ENCODE measurements at regions not wholly inside any gene's neighbourhood (a gene's known extent, or its start where the extent isn't known, plus 50 kb on each side); places are given as distances from the start of the nearest gene placed in this dataset.

DNA sequence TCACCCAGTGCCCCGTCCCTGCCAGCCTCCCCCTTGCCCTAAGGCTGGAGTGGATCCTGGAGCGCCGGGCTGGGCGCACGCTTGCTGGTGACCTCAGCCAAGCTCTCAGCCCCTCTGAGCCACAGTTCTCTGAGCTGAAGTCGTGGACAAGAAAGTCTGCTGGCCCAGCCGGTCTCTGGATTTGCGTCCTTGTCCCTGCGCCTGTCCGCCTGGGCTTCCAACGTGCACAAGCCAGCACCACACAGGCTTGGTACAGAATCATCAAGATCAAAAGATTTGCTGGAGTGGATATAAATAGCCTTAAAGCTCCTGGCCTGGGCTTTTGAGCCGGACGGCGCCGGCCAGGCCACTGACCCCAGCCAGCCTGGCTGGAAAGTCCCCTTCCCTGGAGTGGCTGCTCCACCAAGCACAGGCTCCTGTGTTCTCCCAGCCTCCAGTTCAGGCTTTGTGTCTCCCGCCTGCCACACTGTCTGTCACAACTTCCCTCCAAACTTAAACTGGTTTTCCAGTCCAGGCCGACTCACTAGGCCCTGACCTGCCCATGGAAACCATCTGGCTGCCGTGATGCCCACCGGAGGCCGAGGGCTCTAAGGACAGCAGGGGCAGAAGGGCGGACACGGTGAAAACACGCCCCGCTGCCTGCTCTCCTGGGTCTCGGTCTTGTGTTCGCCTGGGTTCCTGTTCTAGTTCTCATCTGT, 156.2 kb downstream of the NUP210 start:
- TF ChIP-seq, protein P1, sequence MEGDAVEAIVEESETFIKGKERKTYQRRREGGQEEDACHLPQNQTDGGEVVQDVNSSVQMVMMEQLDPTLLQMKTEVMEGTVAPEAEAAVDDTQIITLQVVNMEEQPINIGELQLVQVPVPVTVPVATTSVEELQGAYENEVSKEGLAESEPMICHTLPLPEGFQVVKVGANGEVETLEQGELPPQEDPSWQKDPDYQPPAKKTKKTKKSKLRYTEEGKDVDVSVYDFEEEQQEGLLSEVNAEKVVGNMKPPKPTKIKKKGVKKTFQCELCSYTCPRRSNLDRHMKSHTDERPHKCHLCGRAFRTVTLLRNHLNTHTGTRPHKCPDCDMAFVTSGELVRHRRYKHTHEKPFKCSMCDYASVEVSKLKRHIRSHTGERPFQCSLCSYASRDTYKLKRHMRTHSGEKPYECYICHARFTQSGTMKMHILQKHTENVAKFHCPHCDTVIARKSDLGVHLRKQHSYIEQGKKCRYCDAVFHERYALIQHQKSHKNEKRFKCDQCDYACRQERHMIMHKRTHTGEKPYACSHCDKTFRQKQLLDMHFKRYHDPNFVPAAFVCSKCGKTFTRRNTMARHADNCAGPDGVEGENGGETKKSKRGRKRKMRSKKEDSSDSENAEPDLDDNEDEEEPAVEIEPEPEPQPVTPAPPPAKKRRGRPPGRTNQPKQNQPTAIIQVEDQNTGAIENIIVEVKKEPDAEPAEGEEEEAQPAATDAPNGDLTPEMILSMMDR (IDR thresholded peaks at IDR 0.05; ENCODE audit: control extremely low read depth, extremely low read depth), result no peak
- Histone ChIP-seq H3K27me3 (ENCODE audit: control insufficient read depth in 3 of 3, insufficient read depth in 3 of 3, low read length in 2 of 3) (no peaks in the 10 kb centered on the region), H3K4me3 (no peak overlapping the region), H3K4me1 (ENCODE audit: control insufficient read depth in 5 of 5, insufficient read depth in 5 of 5, low read length in 5 of 5) (peaks cover 0 to 3% (median 0%) of the 10 kb centered on the region in 5 donors), H3K27ac (ENCODE audit: low read depth in 1 of 2, low read length in 1 of 2) (peak overlapping the region in 1 of 2 donors; percentile 5), H3K9ac (ENCODE audit: insufficient read depth in 1 of 2, low read length in 2 of 2) (no peak overlapping the region), H3K36me3 (ENCODE audit: control insufficient read depth in 4 of 4, insufficient read depth in 4 of 4, low read length in 4 of 4) (no peaks in the 10 kb centered on the region), H3K9me3 (ENCODE audit: control insufficient read depth in 4 of 4, insufficient read depth in 3 of 4, low read length in 3 of 4) (peaks cover 0 to 18% (median 0%) of the 10 kb centered on the region in 4 donors)
- ATAC-seq (ENCODE audit: insufficient read depth, low FRiP score) (no peak), DNase-seq (no peak)
- 78 to 87% methylated on average over 26 of the region's 26 CpGs for WGBS, 2 donors

DNA sequence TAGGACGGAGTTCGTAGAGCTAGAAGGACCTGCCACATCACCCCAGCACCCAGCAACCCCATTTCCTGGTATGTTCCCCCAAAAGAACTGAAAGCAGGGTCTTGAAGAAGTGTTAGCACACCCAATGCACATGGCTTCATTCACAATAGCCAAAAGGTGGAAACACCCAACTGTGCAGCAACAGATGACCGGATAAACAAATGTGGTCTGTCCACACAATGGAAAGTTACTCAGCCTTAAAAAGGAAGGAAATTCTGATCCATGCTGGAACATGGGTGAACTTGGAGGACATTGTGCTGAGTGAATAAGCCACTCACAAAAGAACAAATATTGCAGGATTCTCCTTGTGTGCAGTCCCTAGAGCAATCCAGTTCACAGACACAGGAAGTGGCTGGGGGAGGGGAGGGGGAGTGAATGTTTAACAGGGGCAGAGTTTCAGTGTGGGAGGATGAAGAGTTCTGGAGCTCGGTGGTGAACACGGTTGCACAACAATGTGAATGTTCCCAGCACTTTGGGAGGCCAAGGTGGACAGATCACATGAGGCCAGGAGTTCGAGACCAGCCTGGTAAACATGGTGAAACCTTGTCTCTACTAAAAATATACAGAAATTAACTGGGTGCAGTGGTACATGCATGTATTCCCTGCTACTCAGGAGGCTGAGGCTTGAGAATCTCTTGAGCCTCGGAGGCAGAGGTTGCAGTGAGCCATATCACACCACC, 157.5 kb downstream of the NUP210 start:
- 58 to 65% methylated on average over 7 of the region's 7 CpGs for whole genome bisulfite sequencing, 2 donors
- no peak overlapping the region for H3K4me3 ChIP-seq
- no peak overlapping the region for H3K27ac ChIP-seq (ENCODE audit: low read depth in 1 of 2, low read length in 1 of 2)
- ATAC-seq (ENCODE audit: insufficient read depth, low FRiP score) (peak; percentile 13), DNase-seq (peak in 2 of 3 donors; percentile 12 to 27)
- H3K27me3 ChIP-seq (ENCODE audit: control insufficient read depth in 3 of 3, insufficient read depth in 3 of 3, low read length in 2 of 3), result no peaks in the 10 kb centered on the region
- peaks cover 0 to 3% (median 0%) of the 10 kb centered on the region in 5 donors for H3K4me1 ChIP-seq (ENCODE audit: control insufficient read depth in 5 of 5, insufficient read depth in 5 of 5, low read length in 5 of 5)
- no peaks in the 10 kb centered on the region for H3K36me3 ChIP-seq (ENCODE audit: control insufficient read depth in 4 of 4, insufficient read depth in 4 of 4, low read length in 4 of 4)
- no peak overlapping the region for H3K9ac ChIP-seq (ENCODE audit: insufficient read depth in 1 of 2, low read length in 2 of 2)
- peaks cover 0 to 14% (median 0%) of the 10 kb centered on the region in 4 donors for H3K9me3 ChIP-seq (ENCODE audit: control insufficient read depth in 4 of 4, insufficient read depth in 3 of 4, low read length in 3 of 4)
- TF ChIP-seq, protein P1 (IDR thresholded peaks at IDR 0.05; ENCODE audit: control extremely low read depth, extremely low read depth), result no peak

- DNase-seq (no peak), ATAC-seq (ENCODE audit: insufficient read depth, low FRiP score) (no peak)
- TF ChIP-seq, protein P1 (IDR thresholded peaks at IDR 0.05; ENCODE audit: control extremely low read depth, extremely low read depth), result no peak
- peak overlapping the region in 1 of 2 donors; percentile 34 for H3K27ac ChIP-seq (ENCODE audit: low read depth in 1 of 2, low read length in 1 of 2)
- no peak overlapping the region for H3K9ac ChIP-seq (ENCODE audit: insufficient read depth in 1 of 2, low read length in 2 of 2)
- peaks cover 0 to 13% (median 0%) of the 10 kb centered on the region in 4 donors for H3K9me3 ChIP-seq (ENCODE audit: control insufficient read depth in 4 of 4, insufficient read depth in 3 of 4, low read length in 3 of 4)
- H3K36me3 ChIP-seq (ENCODE audit: control insufficient read depth in 4 of 4, insufficient read depth in 4 of 4, low read length in 4 of 4), result no peaks in the 10 kb centered on the region
- H3K4me1 ChIP-seq (ENCODE audit: control insufficient read depth in 5 of 5, insufficient read depth in 5 of 5, low read length in 5 of 5), result peaks cover 0 to 3% (median 0%) of the 10 kb centered on the region in 5 donors
- H3K4me3 ChIP-seq, result no peak overlapping the region
- H3K27me3 ChIP-seq (ENCODE audit: control insufficient read depth in 3 of 3, insufficient read depth in 3 of 3, low read length in 2 of 3), result peaks cover 0 to 2% (median 0%) of the 10 kb centered on the region in 3 donors
- WGBS, 2 donors, result 73 to 85% methylated on average over 6 of the region's 6 CpGs
Observed at GRCh38 chr3:13261892-13262291, 158.2 kb downstream of the NUP210 start.
